Panc1 (cell line): ENCODE measurements at regions not wholly inside any gene's neighbourhood (a gene's known extent, or its start where the extent isn't known, plus 50 kb on each side); places are given as distances from the start of the nearest gene placed in this dataset.

Experiments used
- ATAC-seq: fragments of 200-7000 bp; cut with Tn5 transposase; 2 replicates; pipeline ENCODE4 v1.9.1; 2020; ENCODE audit warnings: mild to moderate bottlenecking, moderate library complexity
- BruUV-seq: library from RNA; stranded (reverse); fragments of 400-500 nt; replicated peaks from 2 replicates; lab custom pipeline; 2021; lab: Mats Ljungman, UMichigan
- CTCF ChIA-PET: fragments of 300-600 bp; sonication (Branson Sonifier 250); formaldehyde crosslinking; loops from one replicate; lab custom pipeline; 2022; ENCODE audit warnings: antibody characterized with exemption; lab: Charles Lee
- POLR2A ChIA-PET: fragments of 300-600 bp; sonication (Branson Sonifier 250); formaldehyde crosslinking; loops from one replicate; lab custom pipeline; 2022; ENCODE audit warnings: antibody characterized with exemption; lab: Charles Lee
- DNase-seq: peaks from one replicate; pipeline ENCODE4 v3.0.0-alpha.2; 2010; ENCODE audit warnings: low read depth, low spot score
- H3K27ac ChIP-seq: 2 replicates; pipeline ENCODE4 v1.5.1; 2011; ENCODE audit warnings: mild to moderate bottlenecking, low read length, inconsistent platforms
- H3K27me3 ChIP-seq: fragments of 200-500 bp; sonication (Bioruptor generic); 2 replicates; pipeline ENCODE4 v1.6.0; 2014; ENCODE audit warnings: low read length, inconsistent platforms; ENCODE audit not compliant: control insufficient read depth, insufficient read depth
- H3K36me3 ChIP-seq: fragments of 200-500 bp; sonication (Bioruptor generic); 2 replicates; pipeline ENCODE4 v1.5.1; 2014; ENCODE audit warnings: inconsistent platforms, mild to moderate bottlenecking, low read length, moderate library complexity; ENCODE audit not compliant: control insufficient read depth, insufficient read depth
- H3K4me1 ChIP-seq: 2 replicates; pipeline ENCODE4 v1.5.1; 2011; ENCODE audit warnings: inconsistent platforms, mild to moderate bottlenecking, low read length, moderate library complexity; ENCODE audit not compliant: control insufficient read depth, insufficient read depth
- H3K4me3 ChIP-seq, 2 experiments: 2 replicates each; pipeline ENCODE4 v1.5.1; 2011 to 2012; ENCODE audit warnings: low read depth in 2 of 2, low read length in 2 of 2, mild to moderate bottlenecking in 2 of 2, inconsistent platforms in 1 of 2, moderate library complexity in 1 of 2
- H3K9me3 ChIP-seq: fragments of 200-500 bp; sonication (Bioruptor generic); 2 replicates; pipeline ENCODE4 v1.5.1; 2014; ENCODE audit warnings: low read depth, mild to moderate bottlenecking, inconsistent platforms, low read length, moderate library complexity; ENCODE audit not compliant: control insufficient read depth, insufficient read depth
- POLR2AphosphoS5 ChIP-seq: IDR thresholded peaks from 2 replicates; pipeline ENCODE4 v1.6.1; 2012; ENCODE audit warnings: mild to moderate bottlenecking, low read depth, low read length, moderate library complexity
- SIN3A ChIP-seq: IDR thresholded peaks from 2 replicates; pipeline ENCODE4 v1.6.1; 2012; ENCODE audit warnings: low read depth, mild to moderate bottlenecking, low read length, moderate library complexity, borderline replicate concordance; ENCODE audit not compliant: insufficient read depth
- TCF7L2 ChIP-seq: IDR thresholded peaks from 2 replicates; pipeline ENCODE4 v1.6.1; 2011; ENCODE audit warnings: mild to moderate bottlenecking, low read depth, low read length, inconsistent platforms
- in situ Hi-C: cut with HindIII; loops from 2 replicates; pipeline ENCODE4 v1.10.0; 2016; ENCODE audit warnings: low sequenced_read_pairs, low pct_unique_long_range_greater_than_20kb
- intact Hi-C: fragments of 100-400 bp; cut with micrococcal nuclease; formaldehyde crosslinking; loops from one replicate; pipeline ENCODE4 v1.10.0; 2022; ENCODE audit not compliant: unreplicated experiment
- TF ChIP-seq, protein P1 (sequence below): fragments of 450-650 bp; IDR thresholded peaks from 2 replicates; pipeline ENCODE4 v1.5.1; 2017; ENCODE audit warnings: mild to moderate bottlenecking
- TF ChIP-seq, protein P2 (sequence below), 2 experiments: IDR thresholded peaks; 2 replicates each; pipeline ENCODE4 v1.6.1; 2011 to 2012; ENCODE audit warnings: low read depth in 2 of 2, control low read depth in 1 of 2, low read length in 1 of 2, mild to moderate bottlenecking in 1 of 2, moderate library complexity in 1 of 2; ENCODE audit not compliant: insufficient read depth in 1 of 2

DNA sequence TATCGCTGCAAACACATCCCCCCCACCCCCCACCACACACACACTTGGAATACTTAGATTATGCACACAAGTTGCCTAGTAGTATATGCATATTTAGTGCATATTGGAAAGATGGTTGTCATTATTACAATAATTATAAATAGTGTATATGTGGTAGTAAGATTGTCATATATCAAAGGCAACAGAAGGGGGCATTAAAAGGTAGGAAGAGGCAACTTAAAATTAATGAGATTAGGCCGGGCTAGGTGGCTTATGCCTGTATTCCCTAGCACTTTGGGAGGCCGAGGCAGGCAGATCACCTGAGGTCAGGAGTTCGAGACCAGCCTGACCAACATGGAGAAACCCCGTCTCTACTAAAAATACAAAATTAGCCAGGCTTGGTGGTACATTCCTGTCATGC, 52.1 kb downstream of the GSC start:
- intact Hi-C loops, result no loop called here
- H3K4me3 ChIP-seq, result no peak overlapping the region
- in situ Hi-C loops, result no loop called here
- BruUV-seq, result no TSS peak
- H3K9me3 ChIP-seq, result no peaks in the 10 kb centered on the region
- no peak overlapping the region for H3K27ac ChIP-seq
- ChIA-PET POLR2A (no interaction called here), CTCF (no interaction called here)
- TF ChIP-seq, protein P1, sequence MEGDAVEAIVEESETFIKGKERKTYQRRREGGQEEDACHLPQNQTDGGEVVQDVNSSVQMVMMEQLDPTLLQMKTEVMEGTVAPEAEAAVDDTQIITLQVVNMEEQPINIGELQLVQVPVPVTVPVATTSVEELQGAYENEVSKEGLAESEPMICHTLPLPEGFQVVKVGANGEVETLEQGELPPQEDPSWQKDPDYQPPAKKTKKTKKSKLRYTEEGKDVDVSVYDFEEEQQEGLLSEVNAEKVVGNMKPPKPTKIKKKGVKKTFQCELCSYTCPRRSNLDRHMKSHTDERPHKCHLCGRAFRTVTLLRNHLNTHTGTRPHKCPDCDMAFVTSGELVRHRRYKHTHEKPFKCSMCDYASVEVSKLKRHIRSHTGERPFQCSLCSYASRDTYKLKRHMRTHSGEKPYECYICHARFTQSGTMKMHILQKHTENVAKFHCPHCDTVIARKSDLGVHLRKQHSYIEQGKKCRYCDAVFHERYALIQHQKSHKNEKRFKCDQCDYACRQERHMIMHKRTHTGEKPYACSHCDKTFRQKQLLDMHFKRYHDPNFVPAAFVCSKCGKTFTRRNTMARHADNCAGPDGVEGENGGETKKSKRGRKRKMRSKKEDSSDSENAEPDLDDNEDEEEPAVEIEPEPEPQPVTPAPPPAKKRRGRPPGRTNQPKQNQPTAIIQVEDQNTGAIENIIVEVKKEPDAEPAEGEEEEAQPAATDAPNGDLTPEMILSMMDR, result no peak
- TF ChIP-seq TCF7L2 (no peak), POLR2AphosphoS5 (no peak), SIN3A (no peak)
- TF ChIP-seq, protein P2, sequence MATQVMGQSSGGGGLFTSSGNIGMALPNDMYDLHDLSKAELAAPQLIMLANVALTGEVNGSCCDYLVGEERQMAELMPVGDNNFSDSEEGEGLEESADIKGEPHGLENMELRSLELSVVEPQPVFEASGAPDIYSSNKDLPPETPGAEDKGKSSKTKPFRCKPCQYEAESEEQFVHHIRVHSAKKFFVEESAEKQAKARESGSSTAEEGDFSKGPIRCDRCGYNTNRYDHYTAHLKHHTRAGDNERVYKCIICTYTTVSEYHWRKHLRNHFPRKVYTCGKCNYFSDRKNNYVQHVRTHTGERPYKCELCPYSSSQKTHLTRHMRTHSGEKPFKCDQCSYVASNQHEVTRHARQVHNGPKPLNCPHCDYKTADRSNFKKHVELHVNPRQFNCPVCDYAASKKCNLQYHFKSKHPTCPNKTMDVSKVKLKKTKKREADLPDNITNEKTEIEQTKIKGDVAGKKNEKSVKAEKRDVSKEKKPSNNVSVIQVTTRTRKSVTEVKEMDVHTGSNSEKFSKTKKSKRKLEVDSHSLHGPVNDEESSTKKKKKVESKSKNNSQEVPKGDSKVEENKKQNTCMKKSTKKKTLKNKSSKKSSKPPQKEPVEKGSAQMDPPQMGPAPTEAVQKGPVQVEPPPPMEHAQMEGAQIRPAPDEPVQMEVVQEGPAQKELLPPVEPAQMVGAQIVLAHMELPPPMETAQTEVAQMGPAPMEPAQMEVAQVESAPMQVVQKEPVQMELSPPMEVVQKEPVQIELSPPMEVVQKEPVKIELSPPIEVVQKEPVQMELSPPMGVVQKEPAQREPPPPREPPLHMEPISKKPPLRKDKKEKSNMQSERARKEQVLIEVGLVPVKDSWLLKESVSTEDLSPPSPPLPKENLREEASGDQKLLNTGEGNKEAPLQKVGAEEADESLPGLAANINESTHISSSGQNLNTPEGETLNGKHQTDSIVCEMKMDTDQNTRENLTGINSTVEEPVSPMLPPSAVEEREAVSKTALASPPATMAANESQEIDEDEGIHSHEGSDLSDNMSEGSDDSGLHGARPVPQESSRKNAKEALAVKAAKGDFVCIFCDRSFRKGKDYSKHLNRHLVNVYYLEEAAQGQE (IDR thresholded peaks at IDR 0.05; ENCODE audit: insufficient read depth in 1 of 2, low read depth in 2 of 2, low read length in 1 of 2), result no peak
- H3K27me3 ChIP-seq, result no peaks in the 10 kb centered on the region
- no peaks in the 10 kb centered on the region for H3K4me1 ChIP-seq
- no peak for ATAC-seq
- DNase-seq, result no peak
- H3K36me3 ChIP-seq, result no peaks in the 10 kb centered on the region

DNA sequence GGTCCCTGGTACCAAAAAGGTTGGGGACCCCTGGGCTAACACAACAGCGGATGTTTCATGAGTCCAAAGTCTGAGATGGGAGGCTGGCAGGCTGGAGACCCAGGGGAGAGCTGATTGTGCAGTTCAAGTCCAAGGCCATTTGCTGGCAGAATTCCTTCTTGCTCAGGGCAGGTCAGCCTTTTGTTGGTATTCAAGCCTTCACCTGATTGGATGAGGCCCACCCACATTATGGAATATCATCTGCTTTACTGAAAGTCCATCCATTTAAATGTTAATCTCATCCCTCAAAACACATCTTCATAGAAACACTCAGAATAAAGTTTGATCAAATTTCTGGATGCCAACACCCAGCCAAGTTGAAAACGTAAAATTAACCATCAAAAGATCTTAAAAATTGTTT, 52.9 kb downstream of the GSC start:
- no peak for TF ChIP-seq POLR2AphosphoS5
- TF ChIP-seq, protein P2 (IDR thresholded peaks at IDR 0.05; ENCODE audit: insufficient read depth in 1 of 2, low read depth in 2 of 2, low read length in 1 of 2), result no peak
- ChIA-PET CTCF (no interaction called here), POLR2A (no interaction called here)
- ATAC-seq (no peak), DNase-seq (no peak)
- H3K4me1 ChIP-seq, result no peaks in the 10 kb centered on the region
- H3K27me3 ChIP-seq, result no peaks in the 10 kb centered on the region
- in situ Hi-C loops (no loop called here), intact Hi-C loops (no loop called here)
- no peak overlapping the region for H3K27ac ChIP-seq
- no peak overlapping the region for H3K4me3 ChIP-seq
- BruUV-seq, result no TSS peak
- no peaks in the 10 kb centered on the region for H3K36me3 ChIP-seq
- H3K9me3 ChIP-seq, result no peaks in the 10 kb centered on the region
